HG02970 (cell line): ENCODE measurements at regions not wholly inside any gene's neighbourhood (a gene's known extent, or its start where the extent isn't known, plus 50 kb on each side); places are given as distances from the start of the nearest gene placed in this dataset.

ENCODE experiments used
- ATAC-seq: cut with Tn5 transposase; IDR thresholded peaks from one replicate; pipeline ENCODE4 v1.9.1; 2021; ENCODE audit warnings: mild to moderate bottlenecking, moderate library complexity, moderate number of reproducible peaks; ENCODE audit not compliant: unreplicated experiment, low FRiP score

DNA sequence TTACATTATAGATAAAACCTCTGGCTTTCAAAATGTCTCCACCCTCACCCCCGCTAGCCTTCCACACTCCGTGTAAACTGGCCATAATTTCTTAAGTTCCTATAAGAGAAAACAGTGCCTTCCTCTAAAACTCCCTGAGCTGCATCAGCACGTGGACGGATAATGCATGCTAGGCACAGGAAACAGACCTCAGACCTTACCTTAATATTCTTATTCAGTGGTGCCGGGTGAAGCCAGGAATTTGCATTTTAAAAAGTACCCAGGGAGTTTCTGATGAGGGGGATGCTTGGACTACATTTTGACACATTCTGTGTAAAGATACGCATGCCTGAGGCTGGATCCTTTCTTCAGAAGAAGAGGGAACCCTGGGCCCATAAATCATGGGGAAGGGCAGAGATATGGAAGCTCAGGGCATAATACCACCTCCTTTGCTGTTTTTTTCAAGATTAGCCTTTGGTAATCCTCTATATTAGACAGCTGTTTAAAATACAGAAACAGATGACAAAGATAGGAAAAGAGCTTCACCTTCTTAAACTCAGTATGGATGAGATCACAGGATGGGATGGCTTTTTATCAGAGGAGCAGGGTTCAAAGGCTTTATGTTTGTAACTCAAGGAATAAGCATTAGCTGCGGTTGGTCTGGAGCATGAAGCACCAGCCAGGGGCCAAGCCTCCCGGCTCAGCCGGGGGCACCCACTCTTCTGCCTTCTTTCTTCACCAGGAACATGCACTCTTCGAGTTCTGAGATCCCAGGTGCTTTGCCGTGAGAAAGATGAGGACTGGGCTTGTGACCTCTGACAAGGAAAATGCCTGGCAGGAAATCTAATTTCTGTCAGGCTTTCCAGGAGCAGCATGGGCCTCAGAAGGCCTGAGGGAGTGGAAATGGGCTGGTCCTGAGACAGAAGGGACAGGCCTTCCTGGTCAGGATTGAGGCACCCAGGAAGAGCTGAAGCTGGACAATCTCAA, 218.1 kb upstream of the SOX4 start:
- no peak for ATAC-seq

- no peak for ATAC-seq
Observed at GRCh38 chr6:21377356-21377755, 216.2 kb upstream of the SOX4 start.

DNA sequence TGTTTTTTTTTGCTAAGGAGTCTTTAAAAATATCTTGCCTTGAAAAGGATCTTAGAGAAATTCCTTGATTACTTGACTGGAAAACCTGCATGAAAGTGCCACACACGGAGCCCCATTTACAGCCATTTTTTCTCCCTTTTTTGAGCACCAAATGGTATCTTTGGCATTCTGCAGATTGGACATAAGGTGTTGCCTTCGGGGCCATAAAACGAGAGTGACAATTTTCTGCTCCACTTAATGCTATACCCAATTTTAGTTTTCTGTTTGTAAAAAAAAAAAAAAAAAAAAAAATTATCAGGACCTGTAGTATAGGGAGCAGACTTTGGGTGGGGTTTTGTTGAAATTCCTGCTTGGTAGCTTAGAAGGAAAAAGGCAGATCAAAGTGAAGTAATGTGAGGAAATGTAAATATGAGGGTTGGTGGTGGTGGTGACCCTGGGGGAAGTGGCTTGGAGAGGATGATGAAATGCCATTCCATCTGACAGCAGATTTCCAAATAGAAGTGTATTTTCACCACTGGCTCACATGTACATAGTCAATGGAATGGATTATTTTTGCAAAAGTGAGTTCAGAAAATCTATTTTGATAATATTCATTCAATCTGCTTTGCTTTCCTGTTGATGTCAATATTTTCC, 212.1 kb upstream of the SOX4 start:
- ATAC-seq = no peak

- no peak for ATAC-seq
Observed at GRCh38 chr6:21382821-21383449, 210.6 kb upstream of the SOX4 start.

DNA sequence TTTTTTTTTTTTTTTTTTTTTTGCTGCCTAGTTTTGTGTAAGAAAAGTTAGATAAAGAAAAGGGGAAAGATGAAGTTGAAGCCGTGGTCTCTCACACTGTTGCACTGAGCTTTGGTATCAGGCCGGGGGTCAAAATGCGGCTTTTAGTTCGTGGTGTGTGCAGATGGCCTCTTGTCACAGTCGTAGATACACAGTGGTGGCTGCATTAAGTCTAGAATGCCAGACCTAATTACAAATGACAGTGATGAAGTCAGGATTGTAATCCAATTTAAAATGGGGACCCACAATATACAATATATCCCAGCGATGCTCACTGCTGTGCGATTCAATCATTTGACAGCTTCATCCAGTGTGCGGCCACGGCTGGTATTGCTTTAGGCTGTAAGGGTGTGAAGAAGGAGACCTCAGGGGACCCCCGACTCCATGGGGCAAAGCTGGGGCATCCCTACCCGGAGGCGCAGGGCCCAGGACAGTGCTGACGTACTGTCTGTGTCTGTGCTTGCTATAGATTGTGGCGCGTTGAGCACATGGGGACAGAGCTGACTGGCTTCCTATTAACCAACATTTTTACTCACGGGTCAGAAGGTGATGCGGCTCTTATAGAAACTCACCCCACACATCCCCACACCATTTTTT, 210.0 kb upstream of the SOX4 start:
- no peak for ATAC-seq

- no peak for ATAC-seq
Observed at GRCh38 chr6:21384216-21384615, 209.3 kb upstream of the SOX4 start.

DNA sequence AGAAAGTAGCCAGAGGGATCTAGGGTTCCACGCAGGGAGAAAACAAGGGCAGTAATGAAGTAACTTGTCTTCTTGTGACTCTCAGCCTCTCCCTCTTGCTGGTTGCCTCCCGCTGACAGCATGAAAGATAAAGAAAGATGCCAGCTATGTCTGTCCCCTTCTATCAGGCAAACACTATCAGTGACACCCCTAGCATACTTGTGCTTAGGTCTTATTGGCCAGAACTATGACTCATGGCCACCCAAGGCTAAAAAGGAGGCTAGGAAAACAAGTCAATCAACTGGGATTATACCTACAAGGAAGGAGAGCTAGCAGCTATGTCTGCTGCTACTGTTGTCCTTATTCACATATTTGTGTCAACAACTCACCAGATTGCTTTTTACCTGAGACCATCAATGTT, 206.8 kb upstream of the SOX4 start:
- ATAC-seq = no peak

DNA sequence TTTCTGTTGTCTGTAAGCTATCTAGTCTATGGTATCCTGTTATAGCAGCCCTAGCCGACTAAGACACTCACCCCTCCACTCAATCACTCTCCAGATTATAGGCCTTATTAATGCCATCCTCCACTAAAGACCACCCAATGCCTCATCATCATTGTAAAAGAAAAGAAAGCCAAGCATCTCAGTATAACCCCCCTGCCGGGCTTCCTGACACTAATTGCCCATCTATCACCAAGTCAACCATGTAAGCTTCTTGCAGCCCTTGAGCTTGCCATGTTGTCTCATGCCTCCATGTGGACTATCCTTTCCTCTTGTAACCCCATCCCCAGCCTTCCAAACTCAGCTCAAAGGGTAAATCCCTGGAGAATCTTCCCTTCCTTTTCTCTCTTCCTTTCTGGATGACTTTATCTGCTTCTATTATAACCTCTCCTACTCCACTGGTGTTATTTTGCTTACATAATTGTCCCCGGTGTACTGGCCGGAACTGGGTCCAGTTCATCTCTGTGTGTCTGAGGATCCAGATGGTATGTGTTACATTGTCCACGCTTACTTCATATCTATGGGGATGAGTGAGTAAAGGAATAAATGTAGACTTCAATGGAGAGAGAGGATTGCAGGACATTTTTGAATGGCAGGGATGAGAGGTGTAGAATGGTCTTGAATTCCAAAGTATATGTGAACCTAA, 202.9 kb upstream of the SOX4 start:
- no peak for ATAC-seq

DNA sequence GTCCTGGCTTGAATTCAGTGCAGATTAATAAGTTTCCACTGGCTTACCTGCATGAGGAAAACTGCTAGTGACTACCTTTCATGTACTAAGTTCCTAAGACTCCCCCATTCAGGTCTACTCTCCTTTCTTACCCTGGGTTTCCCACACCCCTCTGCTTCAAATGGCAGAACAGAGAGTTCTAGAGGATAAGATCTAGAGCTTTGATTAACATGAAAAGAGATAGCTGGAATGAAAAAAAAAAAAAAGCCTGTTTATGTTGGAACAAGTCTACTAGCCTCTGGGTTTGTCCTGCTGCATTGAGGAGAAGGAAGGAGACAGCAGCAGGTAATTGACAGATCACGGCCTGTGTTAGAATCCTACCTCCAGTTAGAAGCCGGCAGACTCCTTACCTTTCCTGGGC, 201.4 kb upstream of the SOX4 start:
- ATAC-seq = no peak

DNA sequence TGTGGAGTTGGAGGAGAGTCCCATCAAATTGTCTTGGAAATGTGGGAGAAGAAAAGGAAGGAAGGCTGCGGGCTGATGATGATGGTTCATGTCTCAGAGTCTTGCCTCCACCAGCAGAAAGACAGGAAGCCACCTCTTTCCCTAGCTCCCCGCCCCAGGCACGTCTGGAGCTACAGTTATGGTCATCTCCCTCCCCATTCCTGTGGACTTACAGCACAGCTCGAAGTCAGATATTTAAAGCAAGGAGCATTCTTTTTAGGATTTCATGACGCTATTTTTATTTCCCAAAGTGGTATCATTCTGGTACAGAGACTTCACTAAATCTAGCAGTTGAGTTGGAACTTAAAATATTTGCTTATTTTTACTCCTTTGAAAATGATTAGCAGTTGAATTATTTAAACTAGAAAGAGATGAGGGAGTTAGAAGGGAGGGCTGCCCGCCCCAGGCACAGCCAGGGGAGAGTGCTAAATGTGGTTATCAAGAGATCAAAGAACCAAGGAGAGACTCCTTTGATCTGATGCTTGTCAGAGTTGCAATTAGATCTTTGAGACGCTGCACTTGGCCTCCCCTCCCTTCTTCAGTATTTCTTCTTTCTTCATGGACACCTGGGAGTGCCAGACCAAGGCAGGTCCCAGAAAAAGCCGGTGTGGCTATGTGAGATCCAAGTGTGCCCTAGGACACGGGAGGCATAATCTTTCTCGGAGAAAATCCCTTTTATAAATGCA, 199.9 kb upstream of the SOX4 start:
- no peak for ATAC-seq

DNA sequence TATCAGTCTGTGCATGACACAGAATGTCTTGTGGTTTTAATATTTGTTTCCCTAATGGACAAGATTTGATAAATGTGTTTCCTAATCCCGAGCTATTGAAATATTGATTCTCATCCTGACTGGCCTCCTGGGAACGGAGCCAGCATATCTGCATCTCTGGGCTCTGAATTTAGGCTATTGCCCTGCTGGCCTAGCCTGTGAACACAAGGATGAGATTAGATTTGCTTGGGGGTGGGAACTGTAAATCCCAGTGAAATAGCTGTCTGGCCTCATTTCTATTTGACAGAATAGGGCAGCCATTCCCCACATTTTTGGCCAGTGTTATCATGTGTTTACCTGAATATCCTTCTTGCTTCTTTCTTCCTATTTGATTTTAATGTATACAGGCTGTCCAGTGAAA, 198.4 kb upstream of the SOX4 start:
- ATAC-seq = no peak

GRCh38 chr6:21396313-21396712, 197.2 kb upstream of the SOX4 start:
- ATAC-seq = no peak

- no peak for ATAC-seq
Observed at GRCh38 chr6:21398741-21399325, 194.7 kb upstream of the SOX4 start.

DNA sequence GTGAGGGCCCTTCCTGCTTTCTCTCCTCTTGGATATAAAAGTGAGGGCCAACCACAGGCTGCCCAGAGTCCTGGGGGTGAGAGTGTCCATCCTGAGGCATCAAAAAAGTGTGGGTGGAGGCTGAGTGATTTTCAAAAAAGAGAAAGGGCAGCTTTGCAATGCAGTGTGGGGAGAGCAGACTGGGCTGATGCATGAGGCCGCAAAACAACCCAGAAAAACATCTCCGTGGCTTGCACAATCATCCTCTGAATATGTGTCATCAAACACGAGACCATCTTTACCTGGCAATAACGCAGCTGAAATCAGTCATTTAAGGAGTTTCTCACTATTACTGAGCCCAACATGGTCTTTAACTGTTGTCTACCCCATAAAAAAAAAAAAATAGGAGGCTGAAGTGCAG, 191.2 kb upstream of the SOX4 start:
- ATAC-seq = no peak

GRCh38 chr6:21404577-21404976, 189.0 kb upstream of the SOX4 start:
- ATAC-seq = no peak

DNA sequence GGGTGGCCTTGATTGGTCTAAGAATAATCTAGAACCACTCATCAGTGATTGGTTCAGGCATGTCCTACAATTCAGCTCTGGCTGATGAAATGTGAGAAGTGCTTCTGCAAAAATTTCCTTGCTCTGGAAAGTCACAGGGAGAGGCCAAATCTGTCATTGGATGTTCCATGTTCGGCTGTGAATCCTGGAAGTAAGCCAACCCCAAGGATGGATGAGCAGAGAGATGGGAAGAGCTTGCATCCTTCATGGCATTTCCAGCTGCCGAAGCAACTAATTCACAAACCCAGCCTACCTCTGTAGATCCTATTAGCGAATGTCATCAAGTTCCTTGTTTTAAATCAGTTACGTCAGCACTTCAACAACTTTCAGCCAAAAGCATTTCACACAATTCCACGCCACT, 187.2 kb upstream of the SOX4 start:
- no peak for ATAC-seq

DNA sequence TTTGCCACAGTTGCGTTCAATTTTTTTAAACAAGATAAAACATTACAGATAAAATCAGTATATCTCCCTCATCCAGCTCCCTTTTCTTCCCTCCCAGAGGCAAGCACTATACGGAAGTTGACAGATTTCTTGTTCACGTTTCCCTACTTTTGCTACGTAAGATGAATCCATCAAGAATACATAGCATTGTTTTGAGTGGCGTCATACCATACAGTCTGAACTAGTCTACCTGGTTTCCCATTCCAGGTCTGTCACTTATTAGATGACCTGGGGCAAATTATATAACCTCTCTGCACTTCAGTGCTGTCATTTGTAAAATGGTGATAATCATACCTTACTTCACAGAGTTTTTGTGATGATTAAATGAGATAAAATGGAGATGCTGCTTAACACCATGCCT, 184.3 kb upstream of the SOX4 start:
- ATAC-seq = no peak

DNA sequence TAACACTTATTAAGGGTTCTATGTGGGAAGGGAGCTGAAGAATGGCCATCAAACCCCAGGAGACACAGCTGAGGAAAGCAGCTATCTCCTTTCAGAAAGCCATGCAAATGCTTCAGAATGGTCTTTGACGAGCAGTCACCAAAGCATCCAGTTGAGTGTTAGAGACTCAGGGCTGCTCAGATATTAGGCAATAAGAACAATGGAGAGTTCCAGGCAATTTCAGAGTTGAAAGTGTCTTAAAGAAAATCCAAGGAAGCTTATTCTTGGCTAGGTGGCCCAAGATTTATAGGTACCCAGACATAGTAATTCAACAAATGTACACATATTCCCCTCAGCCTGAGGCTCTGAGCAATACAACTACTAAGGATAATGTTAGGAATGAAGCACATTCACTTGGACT, 180.1 kb upstream of the SOX4 start:
- no peak for ATAC-seq

DNA sequence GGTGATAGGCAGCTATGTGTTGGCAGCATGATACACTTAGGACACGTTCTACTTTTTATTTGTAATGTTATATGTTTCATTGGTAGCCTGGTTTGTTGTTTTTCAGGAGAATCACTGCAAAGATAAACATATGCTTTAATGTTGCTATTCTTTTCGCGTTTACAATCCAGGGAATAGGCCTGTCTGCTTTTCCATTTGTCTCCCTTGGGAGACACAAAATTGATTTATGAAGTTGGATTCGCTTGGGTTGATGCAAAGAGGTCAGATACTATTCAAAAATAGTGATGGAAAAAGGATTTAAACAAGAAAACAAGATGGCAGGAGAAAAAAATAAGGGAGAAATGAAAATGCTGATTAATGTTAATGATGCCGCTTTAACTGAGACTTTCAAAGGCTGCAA, 179.5 kb upstream of the SOX4 start:
- ATAC-seq = no peak
